ENCODE measurements at regions not wholly inside any gene's neighbourhood (a gene's known extent, or its start where the extent isn't known, plus 50 kb on each side); places are given as distances from the start of the nearest gene placed in this dataset.

GRCh38 chr3:104126864-104127553 lies 1239.7 kb upstream of the ALCAM start:
- no peak overlapping the region for H3K27ac ChIP-seq
- WGBS, 3 donors: 82 to 91% (median 84%) methylated on average over 7 of the region's 7 CpGs
- no peaks in the 10 kb centered on the region for H3K9me3 ChIP-seq
- no peaks in the 10 kb centered on the region for H3K36me3 ChIP-seq (ENCODE audit: insufficient read depth in 1 of 2, low read depth in 1 of 2)
- ATAC-seq (no peak), DNase-seq (no peak)
- no peaks in the 10 kb centered on the region for H3K4me1 ChIP-seq
- H3K27me3 ChIP-seq (ENCODE audit: insufficient read depth in 3 of 3, low read length in 2 of 3): no peaks in the 10 kb centered on the region
- TF ChIP-seq, protein P1, sequence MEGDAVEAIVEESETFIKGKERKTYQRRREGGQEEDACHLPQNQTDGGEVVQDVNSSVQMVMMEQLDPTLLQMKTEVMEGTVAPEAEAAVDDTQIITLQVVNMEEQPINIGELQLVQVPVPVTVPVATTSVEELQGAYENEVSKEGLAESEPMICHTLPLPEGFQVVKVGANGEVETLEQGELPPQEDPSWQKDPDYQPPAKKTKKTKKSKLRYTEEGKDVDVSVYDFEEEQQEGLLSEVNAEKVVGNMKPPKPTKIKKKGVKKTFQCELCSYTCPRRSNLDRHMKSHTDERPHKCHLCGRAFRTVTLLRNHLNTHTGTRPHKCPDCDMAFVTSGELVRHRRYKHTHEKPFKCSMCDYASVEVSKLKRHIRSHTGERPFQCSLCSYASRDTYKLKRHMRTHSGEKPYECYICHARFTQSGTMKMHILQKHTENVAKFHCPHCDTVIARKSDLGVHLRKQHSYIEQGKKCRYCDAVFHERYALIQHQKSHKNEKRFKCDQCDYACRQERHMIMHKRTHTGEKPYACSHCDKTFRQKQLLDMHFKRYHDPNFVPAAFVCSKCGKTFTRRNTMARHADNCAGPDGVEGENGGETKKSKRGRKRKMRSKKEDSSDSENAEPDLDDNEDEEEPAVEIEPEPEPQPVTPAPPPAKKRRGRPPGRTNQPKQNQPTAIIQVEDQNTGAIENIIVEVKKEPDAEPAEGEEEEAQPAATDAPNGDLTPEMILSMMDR (IDR thresholded peaks at IDR 0.05): no peak
- no peak overlapping the region for H3K4me3 ChIP-seq
- intact Hi-C loops (cut with DNase I): no loop called here

DNA sequence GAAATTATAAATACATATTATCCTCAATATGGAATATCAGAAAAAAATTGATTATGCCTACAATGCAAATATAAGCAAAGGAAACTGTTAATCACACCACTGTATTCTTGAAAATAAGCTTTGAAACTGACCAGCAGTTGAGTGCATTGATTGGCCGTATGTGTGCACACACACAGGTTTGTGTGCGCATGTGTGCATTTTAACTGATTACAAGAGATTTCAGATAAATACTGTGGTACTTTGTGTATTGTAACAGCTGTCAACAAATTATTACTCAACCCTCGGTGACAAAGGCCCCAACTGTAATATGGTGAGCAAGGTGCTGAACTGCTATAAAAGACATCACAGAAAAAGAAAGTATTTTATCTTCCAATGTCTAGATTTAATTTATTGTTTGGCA lies 1238.9 kb upstream of the ALCAM start:
- H3K27ac ChIP-seq: no peak overlapping the region
- no peak for ATAC-seq
- no peaks in the 10 kb centered on the region for H3K9me3 ChIP-seq
- no peak for DNase-seq
- WGBS, 3 donors: 89 to 92% (median 91%) methylated on average over 3 of the region's 3 CpGs
- TF ChIP-seq, protein P1 (IDR thresholded peaks at IDR 0.05): no peak
- H3K4me1 ChIP-seq: no peaks in the 10 kb centered on the region
- intact Hi-C loops (cut with DNase I): no loop called here
- H3K4me3 ChIP-seq: no peak overlapping the region
- no peaks in the 10 kb centered on the region for H3K27me3 ChIP-seq (ENCODE audit: insufficient read depth in 3 of 3, low read length in 2 of 3)
- H3K36me3 ChIP-seq (ENCODE audit: insufficient read depth in 1 of 2, low read depth in 1 of 2): no peaks in the 10 kb centered on the region

DNA sequence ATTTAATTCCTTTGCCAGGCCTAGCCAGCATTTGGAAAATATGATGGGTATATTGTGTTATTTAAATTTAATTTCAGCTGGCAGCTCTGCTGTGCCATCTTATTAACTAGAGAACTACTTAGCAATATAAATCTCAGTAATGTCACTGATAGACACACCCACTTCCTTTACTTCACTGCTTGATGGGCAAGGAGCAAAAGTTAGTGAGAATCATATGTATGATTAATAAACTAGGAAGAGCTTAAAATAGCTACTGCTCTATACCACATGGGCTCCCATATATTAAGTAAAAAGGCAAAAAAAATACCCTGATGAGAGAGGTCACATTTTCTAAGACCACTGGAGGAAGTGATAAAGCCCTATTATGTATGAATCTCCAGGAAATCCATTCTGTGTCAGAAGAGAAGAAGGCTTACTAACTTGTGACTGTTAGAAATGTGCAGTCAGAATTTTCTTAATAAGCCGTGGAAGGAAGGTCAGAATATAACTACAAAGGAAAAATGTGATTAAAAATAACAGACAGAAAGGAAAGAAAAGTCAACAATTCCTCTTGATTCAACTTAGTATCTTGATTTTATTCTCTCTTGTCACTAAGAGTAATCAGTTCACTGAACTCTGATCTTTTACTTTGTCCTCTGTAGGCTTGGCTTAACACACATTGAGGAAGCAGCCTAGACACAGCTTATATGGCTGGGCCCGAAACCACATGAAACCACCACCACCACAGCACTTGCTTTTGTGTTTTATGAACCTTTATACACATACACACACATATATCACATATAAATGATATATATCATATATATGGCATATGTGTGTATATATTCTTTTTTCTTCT lies 1233.9 kb upstream of the ALCAM start:
- Histone ChIP-seq H3K4me1 (no peaks in the 10 kb centered on the region), H3K27me3 (ENCODE audit: insufficient read depth in 3 of 3, low read length in 2 of 3) (no peaks in the 10 kb centered on the region), H3K4me3 (no peak overlapping the region), H3K9me3 (no peaks in the 10 kb centered on the region), H3K36me3 (ENCODE audit: insufficient read depth in 1 of 2, low read depth in 1 of 2) (no peaks in the 10 kb centered on the region), H3K27ac (no peak overlapping the region)
- DNase-seq (no peak), ATAC-seq (no peak)
- TF ChIP-seq, protein P1 (IDR thresholded peaks at IDR 0.05): no peak
- 80 to 87% (median 83%) methylated on average over 2 of the region's 2 CpGs for WGBS, 3 donors
- intact Hi-C loops (cut with DNase I): no loop called here

- ATAC-seq (no peak), DNase-seq (no peak)
- 77 to 84% (median 81%) methylated on average over 5 of the region's 5 CpGs for WGBS, 3 donors
- Histone ChIP-seq H3K4me3 (no peak overlapping the region), H3K9me3 (no peaks in the 10 kb centered on the region), H3K36me3 (ENCODE audit: insufficient read depth in 1 of 2, low read depth in 1 of 2) (no peaks in the 10 kb centered on the region), H3K27me3 (ENCODE audit: insufficient read depth in 3 of 3, low read length in 2 of 3) (no peaks in the 10 kb centered on the region), H3K4me1 (no peaks in the 10 kb centered on the region), H3K27ac (no peak overlapping the region)
- intact Hi-C loops (cut with DNase I): no loop called here
- TF ChIP-seq, protein P1 (IDR thresholded peaks at IDR 0.05): no peak
Observed at GRCh38 chr3:104133630-104134029, 1233.1 kb upstream of the ALCAM start.

Data from psoas muscle (tissue), 7 donors.